ENCODE measurements at regions not wholly inside any gene's neighbourhood (a gene's known extent, or its start where the extent isn't known, plus 50 kb on each side); places are given as distances from the start of the nearest gene placed in this dataset.
"Not testable (repeated sequence)": the region's sequence is repeated elsewhere in the genome, so short reads cannot be mapped to it uniquely, and the experiment has no call there.

GRCh38 chr12:114836609-114837008, 152.6 kb upstream of the TBX3 start:
- H3K9me3 ChIP-seq: peaks cover 4% of the 10 kb centered on the region in 2 donors
- no peak for DNase-seq
- H3K4me3 ChIP-seq: no peak overlapping the region
- intact Hi-C loops (cut with DNase I; ENCODE audit: low total_unique reads) (no loop called here), in situ Hi-C loops (cut with MboI; ENCODE audit: low pct_ligation_motif_present in 1 of 4, low pct_unique_long_range_greater_than_20kb in 1 of 4, low sequenced_read_pairs in 3 of 4) (no loop called here)
- WGBS, 2 donors (ENCODE audit: low coverage in 1 of 2): 73 to 92% methylated on average over 2 to 3 of the region's 3 CpGs
- TF ChIP-seq CTCF (IDR thresholded peaks at IDR 0.05) (no peak), POLR2A (IDR thresholded peaks at IDR 0.05) (no peak), POLR2AphosphoS5 (IDR thresholded peaks at IDR 0.05) (no peak), EP300 (IDR thresholded peaks at IDR 0.05; ENCODE audit: low read depth) (no peak)
- H3K4me1 ChIP-seq: no peaks in the 10 kb centered on the region
- no peak overlapping the region for H3K27ac ChIP-seq
- no peaks in the 10 kb centered on the region for H3K36me3 ChIP-seq
- H3K27me3 ChIP-seq: no peaks in the 10 kb centered on the region

GRCh38 chr12:114835031-114835430, 151.1 kb upstream of the TBX3 start:
- TF ChIP-seq POLR2AphosphoS5 (IDR thresholded peaks at IDR 0.05) (no peak), EP300 (IDR thresholded peaks at IDR 0.05; ENCODE audit: low read depth) (no peak), POLR2A (IDR thresholded peaks at IDR 0.05) (no peak), CTCF (IDR thresholded peaks at IDR 0.05) (no peak)
- in situ Hi-C loops (cut with MboI; ENCODE audit: low pct_ligation_motif_present in 1 of 4, low pct_unique_long_range_greater_than_20kb in 1 of 4, low sequenced_read_pairs in 3 of 4): no loop called here

GRCh38 chr12:114834621-114835020, 150.6 kb upstream of the TBX3 start:
- in situ Hi-C loops (cut with MboI; ENCODE audit: low pct_ligation_motif_present in 1 of 4, low pct_unique_long_range_greater_than_20kb in 1 of 4, low sequenced_read_pairs in 3 of 4) (no loop called here), intact Hi-C loops (cut with DNase I; ENCODE audit: low total_unique reads) (no loop called here)
- no peak overlapping the region for H3K4me3 ChIP-seq
- H3K27ac ChIP-seq: no peak overlapping the region
- no peak for DNase-seq
- WGBS, 2 donors (ENCODE audit: low coverage in 1 of 2): 64% methylated on average over 3 of the region's 3 CpGs; no CpG with 5 or more reads in 1 of the 2 donors
- TF ChIP-seq EP300 (IDR thresholded peaks at IDR 0.05; ENCODE audit: low read depth): no peak
- no peak for TF ChIP-seq POLR2A (IDR thresholded peaks at IDR 0.05)
- no peak for TF ChIP-seq CTCF (IDR thresholded peaks at IDR 0.05)
- no peak for TF ChIP-seq POLR2AphosphoS5 (IDR thresholded peaks at IDR 0.05)
- no peaks in the 10 kb centered on the region for H3K4me1 ChIP-seq
- peaks cover 4% of the 10 kb centered on the region in 2 donors for H3K9me3 ChIP-seq
- H3K36me3 ChIP-seq: no peaks in the 10 kb centered on the region
- no peaks in the 10 kb centered on the region for H3K27me3 ChIP-seq

More at GRCh38 chr12:114835031-114835430, 151.1 kb upstream of the TBX3 start:
- Histone ChIP-seq H3K27me3 (no peaks in the 10 kb centered on the region), H3K27ac (no peak overlapping the region), H3K4me1 (no peaks in the 10 kb centered on the region), H3K9me3 (peaks cover 4% of the 10 kb centered on the region in 2 donors), H3K4me3 (no peak overlapping the region), H3K36me3 (no peaks in the 10 kb centered on the region)
- DNase-seq: no peak
- intact Hi-C loops (cut with DNase I; ENCODE audit: low total_unique reads): no loop called here
- WGBS, 2 donors (ENCODE audit: low coverage in 1 of 2): 67% methylated on average over 2 of the region's 2 CpGs; no CpG with 5 or more reads in 1 of the 2 donors

- DNase-seq: no peak
- intact Hi-C loops (cut with DNase I; ENCODE audit: low total_unique reads): no loop called here
- Histone ChIP-seq H3K4me3 (no peak overlapping the region), H3K9me3 (no peaks in the 10 kb centered on the region), H3K4me1 (no peaks in the 10 kb centered on the region), H3K36me3 (no peaks in the 10 kb centered on the region), H3K27me3 (no peaks in the 10 kb centered on the region), H3K27ac (no peak overlapping the region)
- no peak for TF ChIP-seq CTCF (IDR thresholded peaks at IDR 0.05)
- no peak for TF ChIP-seq POLR2AphosphoS5 (IDR thresholded peaks at IDR 0.05)
- TF ChIP-seq POLR2A (IDR thresholded peaks at IDR 0.05): no peak
- no peak for TF ChIP-seq EP300 (IDR thresholded peaks at IDR 0.05; ENCODE audit: low read depth)
- in situ Hi-C loops (cut with MboI; ENCODE audit: low pct_ligation_motif_present in 1 of 4, low pct_unique_long_range_greater_than_20kb in 1 of 4, low sequenced_read_pairs in 3 of 4): no loop called here
- 87 to 100% methylated on average over 3 to 4 of the region's 4 CpGs for WGBS, 2 donors (ENCODE audit: low coverage in 1 of 2)
These were observed 145.9 kb upstream of the TBX3 start for GRCh38 chr12:114829833-114830232.

- not testable (repeated sequence) for H3K27ac ChIP-seq, DNase-seq
These were observed 145.3 kb upstream of the TBX3 start for GRCh38 chr12:114829244-114829643.

More at GRCh38 chr12:114829244-114829643, 145.3 kb upstream of the TBX3 start:
- H3K4me3 ChIP-seq; H3K36me3 ChIP-seq; H3K4me1 ChIP-seq; H3K27me3 ChIP-seq; in situ Hi-C loops (cut with MboI; ENCODE audit: low pct_ligation_motif_present in 1 of 4, low pct_unique_long_range_greater_than_20kb in 1 of 4, low sequenced_read_pairs in 3 of 4); intact Hi-C loops (cut with DNase I; ENCODE audit: low total_unique reads); H3K9me3 ChIP-seq: not testable (repeated sequence)
